ENCODE measurements at regions not wholly inside any gene's neighbourhood (a gene's known extent, or its start where the extent isn't known, plus 50 kb on each side); places are given as distances from the start of the nearest gene placed in this dataset.
"Not testable (repeated sequence)": the region's sequence is repeated elsewhere in the genome, so short reads cannot be mapped to it uniquely, and the experiment has no call there.

DNA sequence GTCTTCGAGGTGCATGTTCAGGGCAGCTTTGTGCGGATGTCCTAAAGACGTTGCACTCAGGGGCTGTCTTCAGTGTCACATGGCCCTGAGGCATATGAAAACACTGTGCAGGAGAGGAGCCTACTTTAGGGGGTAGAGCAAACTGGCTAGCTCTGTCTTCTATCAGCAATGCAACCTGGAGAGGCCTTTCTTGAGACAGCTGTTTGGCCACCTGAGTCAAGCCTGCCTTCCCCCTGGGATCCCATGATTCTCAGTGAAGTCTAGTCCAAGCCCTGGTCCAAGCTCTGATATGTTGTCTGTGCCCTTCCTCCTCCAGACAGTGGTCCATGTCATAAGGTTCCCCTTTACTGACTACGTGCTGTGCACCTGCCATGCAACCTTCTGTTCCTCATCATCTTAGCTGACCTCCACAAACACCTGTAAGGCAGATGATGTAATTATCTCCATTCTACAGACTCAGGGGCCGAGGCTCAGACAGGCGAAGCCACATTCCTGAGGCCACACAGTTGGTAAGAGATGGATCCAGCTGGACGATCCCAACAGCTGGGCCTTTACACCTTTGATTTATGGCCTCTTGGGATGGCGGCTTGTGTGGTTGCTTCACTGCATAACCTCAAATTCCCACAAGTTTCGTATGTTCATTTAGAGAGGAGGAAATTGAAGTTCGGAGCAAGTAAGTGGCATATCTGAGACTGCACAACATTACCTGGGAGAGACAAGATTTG, 109.9 kb downstream of the COPS8 start:
- DNase-seq (ENCODE audit: low spot score), result no peak

- DNase-seq (ENCODE audit: low spot score), result no peak
These were observed 110.7 kb downstream of the COPS8 start for GRCh38 chr2:237196409-237196808.

DNA sequence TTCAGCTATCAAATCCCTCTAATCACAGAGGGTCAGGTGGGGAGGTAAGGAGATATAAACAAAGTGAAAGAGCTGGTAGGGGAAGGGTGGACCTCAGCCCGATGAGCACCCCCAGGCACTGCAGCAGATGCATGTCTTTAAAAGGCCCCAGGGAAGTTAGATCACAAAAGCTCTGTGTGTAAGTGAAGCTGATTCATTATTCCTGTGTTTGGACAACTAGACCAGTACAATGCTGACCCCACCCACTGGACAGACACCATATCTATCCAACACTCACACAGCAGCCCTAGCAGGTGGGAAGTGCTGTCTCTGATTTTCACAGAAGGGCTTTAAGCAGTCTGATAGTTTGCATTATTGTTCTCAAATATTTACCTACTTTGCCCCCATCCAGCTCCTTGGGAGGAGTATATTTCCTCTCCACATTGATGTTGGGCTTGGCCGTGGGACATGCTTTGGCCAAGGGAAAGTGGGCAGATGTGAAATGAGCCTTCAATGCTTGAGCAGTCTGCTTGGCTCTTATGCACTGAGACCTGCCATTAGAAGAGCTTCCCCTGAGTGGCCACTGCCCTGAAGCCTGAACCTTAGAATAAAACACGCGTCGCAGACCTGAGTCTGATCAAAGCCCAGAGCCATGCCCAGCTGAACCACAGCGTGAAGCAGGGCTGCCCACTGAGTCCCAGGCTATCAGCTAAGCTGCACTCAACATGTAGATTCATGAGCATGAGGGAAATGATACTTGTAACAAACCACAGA, 111.4 kb downstream of the COPS8 start:
- DNase-seq (ENCODE audit: low spot score), result no peak

GRCh38 chr2:237198164-237198855, 112.6 kb downstream of the COPS8 start:
- DNase-seq (ENCODE audit: low spot score), result no peak

DNA sequence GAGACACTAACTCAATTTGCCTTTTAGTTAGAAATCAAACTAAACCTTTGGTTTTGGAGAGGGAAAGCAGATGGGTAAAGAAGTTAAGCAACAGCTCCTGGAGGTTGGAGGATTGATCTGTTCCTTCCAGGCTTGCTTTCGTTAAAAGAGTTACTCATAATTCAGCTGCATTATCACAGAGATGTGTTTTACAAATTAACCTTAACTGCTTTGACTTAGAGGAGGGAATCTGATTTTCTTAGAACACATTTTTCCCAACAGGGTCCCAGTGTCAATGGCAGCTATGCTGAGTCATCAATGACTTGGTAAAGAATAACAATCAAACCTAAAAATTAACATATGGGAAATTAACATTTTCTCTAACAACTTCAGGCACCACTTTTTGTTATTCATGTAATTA, 113.4 kb downstream of the COPS8 start:
- DNase-seq (ENCODE audit: low spot score), result no peak

DNA sequence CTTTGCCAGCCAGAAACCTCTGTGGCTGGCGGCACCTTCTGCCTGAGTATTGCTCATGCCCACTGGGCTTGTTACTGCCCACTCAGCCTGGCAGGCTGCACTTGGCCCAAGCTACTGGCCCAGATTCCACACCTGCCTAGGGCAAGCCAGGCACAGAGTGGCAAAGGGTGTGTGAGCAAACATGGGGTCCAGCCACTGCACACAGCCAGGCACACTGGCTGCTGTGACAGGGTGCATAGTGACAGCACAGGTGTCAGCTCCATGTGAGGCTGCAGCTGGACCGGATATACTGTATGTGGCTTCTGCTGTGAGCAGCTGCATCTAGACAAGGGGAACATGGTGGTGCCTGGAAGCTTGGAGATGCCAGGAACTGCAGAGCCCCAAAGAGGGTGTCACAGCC, 113.9 kb downstream of the COPS8 start:
- DNase-seq (ENCODE audit: low spot score), result no peak

DNA sequence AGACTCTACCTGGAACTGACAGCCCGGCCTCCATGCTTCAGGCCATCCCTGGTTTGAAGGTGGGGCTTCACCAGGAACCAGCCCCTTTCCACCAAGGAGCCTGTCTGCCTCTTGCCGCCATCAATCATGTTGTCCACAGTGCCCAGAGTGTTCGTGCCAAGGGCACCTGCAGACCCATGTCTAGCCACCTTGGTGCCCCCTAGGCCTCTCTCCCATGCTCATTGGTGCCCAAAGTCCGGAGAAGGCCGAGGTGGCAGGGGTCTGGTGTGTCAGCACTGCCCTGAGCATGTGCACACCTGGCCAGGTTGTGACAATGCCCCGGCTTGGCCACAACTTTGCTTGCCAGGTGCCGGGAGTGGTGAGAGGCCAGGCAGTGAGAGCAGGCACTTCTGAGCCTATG, 114.8 kb downstream of the COPS8 start:
- no peak for DNase-seq (ENCODE audit: low spot score)

GRCh38 chr2:237201461-237202287, 116.0 kb downstream of the COPS8 start:
- peak; percentile 68 for DNase-seq (ENCODE audit: low spot score)

GRCh38 chr2:237202288-237203030, 116.8 kb downstream of the COPS8 start:
- DNase-seq (ENCODE audit: low spot score), result no peak

GRCh38 chr2:237205043-237205541, 119.4 kb downstream of the COPS8 start:
- DNase-seq (ENCODE audit: low spot score), result no peak

DNA sequence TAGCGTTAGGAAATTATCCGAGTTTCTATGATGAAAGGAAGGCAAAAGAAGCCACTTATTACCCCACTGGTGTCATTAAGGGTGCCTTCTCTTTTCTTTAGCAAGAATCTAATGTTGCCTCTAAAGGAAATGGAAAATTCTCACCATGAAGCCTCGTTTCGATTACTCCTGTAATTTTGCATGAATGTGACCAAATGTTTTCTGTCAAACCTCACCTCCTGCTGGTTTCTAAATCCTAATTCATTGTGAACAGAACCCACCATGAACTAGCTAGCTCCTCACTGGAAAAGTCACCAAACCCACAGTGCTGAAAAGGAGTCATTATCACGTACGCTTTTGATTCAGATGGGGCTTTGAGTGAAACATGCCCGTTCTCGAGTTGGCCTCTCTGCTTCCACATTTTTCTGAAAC, 119.9 kb downstream of the COPS8 start:
- DNase-seq (ENCODE audit: low spot score), result no peak

DNA sequence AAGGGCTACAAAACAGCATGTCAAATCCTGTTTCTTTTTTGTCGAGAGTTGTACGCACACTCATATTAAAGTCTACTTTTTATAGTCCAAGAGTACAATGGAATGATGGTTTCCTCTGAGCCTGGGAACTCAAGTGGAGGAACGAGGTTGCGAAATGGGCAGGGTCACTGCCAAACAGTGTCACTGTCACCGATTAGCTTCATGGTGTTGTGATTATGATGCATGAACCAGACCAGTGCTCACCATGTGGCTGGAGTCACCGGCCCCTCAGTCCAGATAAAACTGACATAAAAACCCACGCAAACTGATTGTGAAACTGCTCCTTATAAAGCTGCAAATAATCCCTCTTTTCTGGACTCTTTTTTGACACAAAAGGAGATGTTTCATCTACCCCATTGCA, 122.0 kb downstream of the COPS8 start:
- DNase-seq (ENCODE audit: low spot score), result no peak

GRCh38 chr2:237208373-237209260, 122.9 kb downstream of the COPS8 start:
- DNase-seq (ENCODE audit: low spot score), result no peak

GRCh38 chr2:237209885-237210284, 124.2 kb downstream of the COPS8 start:
- no peak for DNase-seq (ENCODE audit: low spot score)

DNA sequence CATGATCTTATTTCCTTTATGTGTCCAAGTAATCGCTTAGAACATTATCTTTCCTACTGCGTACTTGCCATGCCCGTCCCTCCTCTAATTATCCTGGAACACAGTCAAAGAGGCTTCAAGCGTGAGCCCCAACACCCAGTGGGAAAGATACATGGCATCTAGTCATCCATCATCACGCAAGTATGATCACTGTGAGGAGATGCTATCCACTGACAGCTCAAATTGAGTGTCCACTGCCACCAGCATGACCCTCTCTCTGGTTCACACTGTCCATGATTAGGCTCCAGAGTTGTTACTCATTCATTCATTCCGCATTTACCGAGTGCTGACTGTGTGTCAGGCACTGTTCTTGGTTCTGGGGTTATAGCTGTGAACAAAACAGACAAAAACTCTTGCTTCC, 124.6 kb downstream of the COPS8 start:
- DNase-seq (ENCODE audit: low spot score), result no peak

DNA sequence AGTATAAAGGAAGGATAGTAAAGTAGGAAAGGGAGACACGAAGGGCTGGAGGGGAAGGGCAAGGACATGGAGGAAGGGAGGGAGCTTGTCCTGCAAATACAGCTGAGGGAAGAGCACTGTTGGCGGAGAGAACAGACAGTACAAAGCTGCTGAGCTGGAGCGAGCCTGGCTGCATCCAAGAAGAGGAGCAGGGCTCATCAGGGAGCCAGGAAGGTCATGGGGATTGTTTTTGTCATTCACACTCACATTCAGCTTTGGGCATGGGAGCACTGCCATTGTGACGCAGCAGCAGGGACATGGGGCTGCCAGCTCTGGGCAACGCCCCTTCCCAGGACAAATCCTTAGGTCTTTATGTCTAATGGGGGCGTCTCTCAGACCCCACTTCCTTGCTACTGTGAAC, 125.1 kb downstream of the COPS8 start:
- DNase-seq (ENCODE audit: low spot score), result no peak

DNA sequence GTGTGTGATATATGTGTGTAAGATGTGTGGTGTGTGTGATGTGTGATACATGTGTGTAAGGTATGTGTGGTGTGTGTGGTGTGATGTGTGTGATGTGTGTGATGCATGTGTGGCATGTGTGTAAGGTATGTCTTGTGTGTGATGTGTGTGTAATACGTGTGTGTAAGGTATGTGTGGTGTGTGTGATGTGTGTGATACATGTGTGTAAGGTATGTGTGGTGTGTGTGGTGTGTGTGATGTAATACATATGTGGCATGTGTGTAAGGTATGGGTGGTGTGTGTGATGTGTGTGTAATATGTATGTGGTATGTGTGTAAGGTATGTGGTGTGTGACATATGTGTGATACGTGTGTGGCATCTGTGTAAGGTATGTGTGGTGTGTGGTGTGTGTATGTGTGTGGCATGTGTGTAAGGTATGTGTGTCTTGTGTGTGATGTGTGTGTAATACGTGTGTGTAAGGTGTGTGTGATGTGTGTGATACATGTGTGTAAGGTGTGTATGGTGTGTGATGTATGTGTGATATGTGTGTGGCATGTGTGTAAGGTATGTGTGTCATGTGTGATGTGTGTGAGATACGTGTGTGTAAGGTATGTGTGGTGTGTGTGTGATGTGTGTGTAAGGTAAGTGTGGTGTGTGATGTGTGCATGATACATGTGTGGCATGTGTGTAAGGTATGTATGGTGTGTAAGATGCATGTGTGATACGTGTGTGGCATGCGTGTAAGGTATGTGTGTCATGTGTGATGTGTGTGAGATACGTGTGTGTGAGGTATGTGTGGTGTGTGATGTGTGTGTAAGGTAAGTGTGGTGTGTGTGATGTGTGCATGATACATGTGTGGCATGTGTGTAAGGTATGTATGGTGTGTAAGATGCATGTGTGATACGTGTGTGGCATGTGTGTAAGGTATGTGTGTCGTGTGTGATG, 126.9 kb downstream of the COPS8 start:
- DNase-seq (ENCODE audit: low spot score), result not testable (repeated sequence)

DNA sequence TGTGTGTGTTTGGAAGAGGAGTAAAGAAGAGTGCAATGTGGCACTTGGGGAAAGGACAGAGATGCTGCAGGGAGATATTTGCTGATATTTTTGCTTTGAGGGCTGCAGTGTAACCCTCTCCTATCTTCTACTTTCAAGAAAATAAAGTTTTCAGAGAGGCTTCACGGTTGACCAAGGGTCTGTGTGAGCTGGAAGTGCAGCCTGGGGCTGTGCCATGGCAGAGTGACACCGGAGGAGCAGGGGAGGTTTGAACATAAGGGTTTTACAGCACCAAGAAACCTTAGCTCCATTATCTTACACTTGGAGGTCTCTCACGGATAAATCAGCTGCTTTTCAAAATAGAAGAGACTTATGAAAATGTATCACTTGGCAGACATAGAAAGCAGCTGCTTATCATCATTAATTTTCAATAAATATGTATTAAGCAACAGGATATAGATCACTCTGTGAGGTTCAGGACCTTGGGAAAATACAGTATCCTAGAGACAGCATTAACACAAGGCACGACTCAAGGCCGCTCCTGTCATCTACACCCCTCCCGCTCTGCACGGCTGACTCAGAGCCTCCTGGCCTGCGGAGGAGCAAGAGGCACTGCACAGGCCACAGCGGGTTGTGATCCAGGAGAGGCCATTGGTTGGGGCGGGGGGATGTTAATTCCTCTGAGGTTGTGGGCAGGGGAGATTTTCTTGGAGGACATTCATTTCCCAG, 127.8 kb downstream of the COPS8 start:
- DNase-seq (ENCODE audit: low spot score), result no peak
